A673 (cell line): ENCODE measurements at regions not wholly inside any gene's neighbourhood (a gene's known extent, or its start where the extent isn't known, plus 50 kb on each side); places are given as distances from the start of the nearest gene placed in this dataset.

ENCODE experiments used
- BruUV-seq: library from RNA; stranded (reverse); fragments of 400-500 nt; replicated peaks from 2 replicates; lab custom pipeline; 2021; lab: Mats Ljungman, UMichigan
- CTCF ChIA-PET: fragments of 300-600 bp; sonication (Branson Sonifier 250); formaldehyde crosslinking; loops from one replicate; lab custom pipeline; 2022; ENCODE audit warnings: antibody characterized with exemption; lab: Charles Lee
- POLR2A ChIA-PET: fragments of 300-600 bp; sonication (Branson Sonifier 250); formaldehyde crosslinking; loops from one replicate; lab custom pipeline; 2022; ENCODE audit warnings: antibody characterized with exemption; ENCODE audit not compliant: low non-redundant PET; lab: Charles Lee
- DNase-seq: peaks from one replicate; pipeline ENCODE4 v3.0.0-alpha.2; 2015; ENCODE audit warnings: low spot score
- H3K27ac ChIP-seq: fragments of 200-600 bp; sonication (generic); 2 replicates; pipeline ENCODE4 v1.5.1; 2016; ENCODE audit warnings: mixed run types, low read depth, mild to moderate bottlenecking, mixed read lengths, antibody characterized with exemption, low read length; ENCODE audit not compliant: poor library complexity, severe bottlenecking
- H3K27me3 ChIP-seq: fragments of 200-600 bp; sonication (generic); replicated peaks from 2 replicates; pipeline ENCODE4 v1.6.1; 2017; ENCODE audit warnings: mixed run types, low read depth, mild to moderate bottlenecking, mixed read lengths, antibody characterized with exemption, low read length; ENCODE audit not compliant: insufficient read depth, poor library complexity
- H3K36me3 ChIP-seq: fragments of 200-600 bp; sonication (generic); 2 replicates; pipeline ENCODE4 v1.6.1; 2016; ENCODE audit warnings: mixed run types, mild to moderate bottlenecking, mixed read lengths, antibody characterized with exemption, low read length; ENCODE audit not compliant: insufficient read depth, poor library complexity, severe bottlenecking
- H3K4me1 ChIP-seq: fragments of 200-600 bp; sonication (generic); 2 replicates; pipeline ENCODE4 v1.6.1; 2017; ENCODE audit warnings: mixed run types, mild to moderate bottlenecking, mixed read lengths, antibody characterized with exemption, low read length; ENCODE audit not compliant: insufficient read depth, poor library complexity, severe bottlenecking
- H3K4me3 ChIP-seq: fragments of 200-600 bp; sonication (generic); 2 replicates; pipeline ENCODE4 v1.5.1; 2016; ENCODE audit warnings: low read depth, mixed run types, mild to moderate bottlenecking, mixed read lengths, low read length; ENCODE audit not compliant: poor library complexity, severe bottlenecking
- H3K9me3 ChIP-seq: fragments of 200-600 bp; sonication (generic); 2 replicates; pipeline ENCODE4 v1.6.1; 2016; ENCODE audit warnings: mixed run types, low read depth, mild to moderate bottlenecking, mixed read lengths, antibody characterized with exemption, low read length; ENCODE audit not compliant: poor library complexity, severe bottlenecking
- CTCF ChIP-seq: fragments of 300-800, 200-600 bp; sonication (generic); conservative IDR thresholded peaks from 2 replicates; pipeline ENCODE4 v1.5.1; 2017; ENCODE audit warnings: low read depth, mild to moderate bottlenecking, antibody characterized with exemption, low read length, moderate library complexity, mixed read lengths
- EZH2 ChIP-seq: fragments of 200-600 bp; sonication (generic); IDR thresholded peaks from 2 replicates; pipeline ENCODE4 v1.6.1; 2017; ENCODE audit warnings: borderline replicate concordance, low read depth, mild to moderate bottlenecking, mixed read lengths, antibody characterized with exemption, low read length; ENCODE audit not compliant: poor library complexity, severe bottlenecking
- intact Hi-C: fragments of 100-400 bp; cut with micrococcal nuclease; formaldehyde crosslinking; loops from one replicate; pipeline ENCODE4 v1.10.0; 2022; ENCODE audit not compliant: unreplicated experiment

- TF ChIP-seq EZH2, result no peak
- no peak for TF ChIP-seq CTCF
- no TSS peak for BruUV-seq
- no peak overlapping the region for H3K27ac ChIP-seq
- intact Hi-C loops, result no loop called here
- H3K36me3 ChIP-seq, result no peaks in the 10 kb centered on the region
- no peaks in the 10 kb centered on the region for H3K27me3 ChIP-seq
- H3K4me3 ChIP-seq, result no peak overlapping the region
- ChIA-PET POLR2A (no interaction called here), CTCF (no interaction called here)
- H3K4me1 ChIP-seq, result peaks cover 28% of the 10 kb centered on the region
- no peaks in the 10 kb centered on the region for H3K9me3 ChIP-seq
- DNase-seq, result no peak
Observed at GRCh38 chr20:23254505-23254904, 96.1 kb upstream of the NXT1 start.

DNA sequence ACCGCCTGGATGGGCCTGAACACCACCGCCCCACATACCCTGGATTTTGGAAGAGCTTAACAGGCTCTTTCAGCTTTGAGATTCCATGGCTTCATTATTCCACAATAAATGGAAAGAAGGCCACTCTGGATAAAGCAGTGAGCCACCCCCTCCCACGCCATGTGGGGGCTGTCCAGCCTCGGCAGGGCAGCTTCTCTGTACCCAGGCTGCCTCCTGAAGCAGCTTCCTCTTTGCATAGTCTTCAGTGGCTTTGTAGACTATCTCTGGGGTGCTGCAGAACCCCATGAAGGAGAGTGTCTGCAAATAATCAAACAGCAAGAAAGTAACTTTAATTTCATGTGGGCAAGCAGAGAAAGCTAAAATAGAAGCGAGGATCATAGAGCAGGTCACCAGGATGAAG lies 96.6 kb upstream of the NXT1 start:
- Histone ChIP-seq H3K27me3 (peaks cover 2% of the 10 kb centered on the region), H3K9me3 (no peaks in the 10 kb centered on the region), H3K4me3 (no peak overlapping the region), H3K36me3 (no peaks in the 10 kb centered on the region), H3K27ac (no peak overlapping the region), H3K4me1 (peaks cover 27% of the 10 kb centered on the region)
- no TSS peak for BruUV-seq
- CTCF ChIA-PET, result no interaction called here
- intact Hi-C loops, result no loop called here
- TF ChIP-seq EZH2 (no peak), CTCF (no peak)
- POLR2A ChIA-PET, result no interaction called here
- no peak for DNase-seq

GRCh38 chr20:23253524-23253923 lies 97.1 kb upstream of the NXT1 start:
- intact Hi-C loops, result no loop called here
- ChIA-PET CTCF (no interaction called here), POLR2A (no interaction called here)
- no peak for DNase-seq
- Histone ChIP-seq H3K27me3 (peaks cover 3% of the 10 kb centered on the region), H3K36me3 (no peaks in the 10 kb centered on the region), H3K4me1 (peaks cover 22% of the 10 kb centered on the region), H3K27ac (no peak overlapping the region), H3K9me3 (no peaks in the 10 kb centered on the region), H3K4me3 (no peak overlapping the region)
- no TSS peak for BruUV-seq
- no peak for TF ChIP-seq CTCF
- TF ChIP-seq EZH2, result no peak
